Osteoblast (primary cell): ENCODE measurements at regions not wholly inside any gene's neighbourhood (a gene's known extent, or its start where the extent isn't known, plus 50 kb on each side); places are given as distances from the start of the nearest gene placed in this dataset.

Experiments
- DNase-seq: peaks from one replicate; pipeline ENCODE4 v3.0.0; 2011; ENCODE audit warnings: low spot score, mixed read lengths; ENCODE audit not compliant: insufficient read length; ENCODE audit errors: missing footprints
- H2AFZ ChIP-seq: 2 replicates; pipeline ENCODE4 v1.6.0; 2011; ENCODE audit warnings: mild to moderate bottlenecking, low read length
- H3K27ac ChIP-seq: 2 replicates; pipeline ENCODE4 v1.5.1; 2011; ENCODE audit warnings: mild to moderate bottlenecking, low read depth, low read length, moderate library complexity
- H3K27me3 ChIP-seq: 2 replicates; pipeline ENCODE4 v1.6.0; 2012; ENCODE audit warnings: mild to moderate bottlenecking, control low read depth, inconsistent platforms, low read length, moderate library complexity; ENCODE audit not compliant: insufficient read depth
- H3K36me3 ChIP-seq: 2 replicates; pipeline ENCODE4 v1.5.1; 2011; ENCODE audit warnings: mild to moderate bottlenecking, low read length, control low read depth, moderate library complexity; ENCODE audit not compliant: insufficient read depth
- H3K4me1 ChIP-seq: 2 replicates; pipeline ENCODE4 v1.5.1; 2011; ENCODE audit warnings: mild to moderate bottlenecking, low read length, control low read depth, moderate library complexity; ENCODE audit not compliant: insufficient read depth
- H3K4me2 ChIP-seq: 2 replicates; pipeline ENCODE4 v1.6.0; 2011; ENCODE audit warnings: mild to moderate bottlenecking, low read length; ENCODE audit not compliant: insufficient read depth
- H3K4me3 ChIP-seq: fragments of 200-600 bp; sonication (generic); 3 replicates; pipeline ENCODE4 v1.5.1; 2012; ENCODE audit warnings: mild to moderate bottlenecking, low read length, inconsistent platforms; ENCODE audit not compliant: insufficient read depth
- H3K79me2 ChIP-seq: 2 replicates; pipeline ENCODE4 v1.6.0; 2012; ENCODE audit warnings: mild to moderate bottlenecking, low read length, control low read depth, inconsistent platforms; ENCODE audit not compliant: insufficient read depth
- H3K9me3 ChIP-seq: 2 replicates; pipeline ENCODE4 v1.5.1; 2011; ENCODE audit warnings: low read depth, low read length, control low read depth
- H4K20me1 ChIP-seq: 2 replicates; pipeline ENCODE4 v1.6.0; 2012; ENCODE audit warnings: mild to moderate bottlenecking, low read length, control low read depth; ENCODE audit not compliant: insufficient read depth
- TF ChIP-seq, protein P1 (sequence below): IDR thresholded peaks from 2 replicates; pipeline ENCODE4 v1.5.1; 2011; ENCODE audit warnings: mild to moderate bottlenecking, low read depth, low read length, moderate library complexity; ENCODE audit errors: extremely low read depth

DNA sequence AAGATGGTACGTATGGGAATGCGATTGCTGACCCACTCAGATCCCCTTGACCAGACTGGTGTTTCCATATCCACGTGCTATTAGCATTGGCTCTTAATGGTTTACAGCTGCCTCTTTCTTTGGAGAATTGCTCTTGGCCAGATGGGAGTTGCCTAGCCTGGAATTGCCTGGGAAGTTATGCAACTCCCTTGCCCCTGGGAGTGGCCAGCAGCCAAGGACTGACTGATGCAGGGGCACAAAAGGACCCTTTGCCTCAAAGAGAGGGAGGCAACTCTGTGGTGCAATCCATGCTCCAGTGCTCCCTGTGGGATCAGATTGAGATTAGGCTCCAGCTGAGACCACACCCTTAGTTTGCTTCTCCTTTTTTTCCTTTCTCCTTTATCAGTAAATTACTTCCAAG is 203.5 kb upstream of the JAG1 start:
- DNase-seq: no peak
- Histone ChIP-seq H3K9me3 (no peaks in the 10 kb centered on the region), H3K27ac (no peak overlapping the region)

DNA sequence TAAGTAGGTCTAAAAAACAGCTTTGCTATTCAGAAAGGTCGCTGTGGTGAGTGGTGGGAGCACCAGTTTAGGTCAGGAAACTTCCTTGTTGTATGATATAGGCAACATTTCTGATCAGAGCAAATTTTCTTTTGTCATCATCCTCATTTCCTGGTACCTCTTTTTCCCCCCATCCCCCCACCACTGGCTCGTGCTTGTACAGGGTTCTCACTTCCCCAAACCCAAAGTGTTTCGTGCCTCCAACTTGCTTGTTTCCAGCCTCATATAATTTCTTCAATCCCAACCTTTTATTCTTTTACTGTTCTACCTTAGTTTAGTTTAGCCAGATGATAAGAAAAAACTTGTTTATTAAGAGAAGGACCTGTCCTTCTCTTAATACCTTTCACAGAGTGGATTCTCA is 209.4 kb upstream of the JAG1 start:
- no peaks in the 10 kb centered on the region for H3K4me1 ChIP-seq
- H3K79me2 ChIP-seq: no peaks in the 10 kb centered on the region
- DNase-seq: no peak
- TF ChIP-seq, protein P1, sequence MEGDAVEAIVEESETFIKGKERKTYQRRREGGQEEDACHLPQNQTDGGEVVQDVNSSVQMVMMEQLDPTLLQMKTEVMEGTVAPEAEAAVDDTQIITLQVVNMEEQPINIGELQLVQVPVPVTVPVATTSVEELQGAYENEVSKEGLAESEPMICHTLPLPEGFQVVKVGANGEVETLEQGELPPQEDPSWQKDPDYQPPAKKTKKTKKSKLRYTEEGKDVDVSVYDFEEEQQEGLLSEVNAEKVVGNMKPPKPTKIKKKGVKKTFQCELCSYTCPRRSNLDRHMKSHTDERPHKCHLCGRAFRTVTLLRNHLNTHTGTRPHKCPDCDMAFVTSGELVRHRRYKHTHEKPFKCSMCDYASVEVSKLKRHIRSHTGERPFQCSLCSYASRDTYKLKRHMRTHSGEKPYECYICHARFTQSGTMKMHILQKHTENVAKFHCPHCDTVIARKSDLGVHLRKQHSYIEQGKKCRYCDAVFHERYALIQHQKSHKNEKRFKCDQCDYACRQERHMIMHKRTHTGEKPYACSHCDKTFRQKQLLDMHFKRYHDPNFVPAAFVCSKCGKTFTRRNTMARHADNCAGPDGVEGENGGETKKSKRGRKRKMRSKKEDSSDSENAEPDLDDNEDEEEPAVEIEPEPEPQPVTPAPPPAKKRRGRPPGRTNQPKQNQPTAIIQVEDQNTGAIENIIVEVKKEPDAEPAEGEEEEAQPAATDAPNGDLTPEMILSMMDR: no peak
- no peaks in the 10 kb centered on the region for H3K27me3 ChIP-seq
- H3K4me3 ChIP-seq: no peak overlapping the region
- no peaks in the 10 kb centered on the region for H4K20me1 ChIP-seq
- H3K27ac ChIP-seq: no peak overlapping the region
- H2AFZ ChIP-seq: no peak overlapping the region
- no peak overlapping the region for H3K4me2 ChIP-seq
- H3K9me3 ChIP-seq: no peaks in the 10 kb centered on the region
- H3K36me3 ChIP-seq: no peaks in the 10 kb centered on the region

More for the DNA sequence above, 203.5 kb upstream of the JAG1 start:
- peaks cover 6% of the 10 kb centered on the region for H3K4me1 ChIP-seq
- no peaks in the 10 kb centered on the region for H3K79me2 ChIP-seq
- H2AFZ ChIP-seq: no peak overlapping the region
- TF ChIP-seq, protein P1: no peak
- no peaks in the 10 kb centered on the region for H4K20me1 ChIP-seq
- no peaks in the 10 kb centered on the region for H3K27me3 ChIP-seq
- H3K4me3 ChIP-seq: no peak overlapping the region
- H3K4me2 ChIP-seq: no peak overlapping the region
- no peaks in the 10 kb centered on the region for H3K36me3 ChIP-seq

GRCh38 chr20:10893321-10893720 is 219.5 kb upstream of the JAG1 start:
- no peak overlapping the region for H2AFZ ChIP-seq
- no peaks in the 10 kb centered on the region for H3K79me2 ChIP-seq
- H3K4me3 ChIP-seq: no peak overlapping the region
- no peaks in the 10 kb centered on the region for H4K20me1 ChIP-seq
- H3K27me3 ChIP-seq: no peaks in the 10 kb centered on the region
- TF ChIP-seq, protein P1: no peak
- H3K9me3 ChIP-seq: no peaks in the 10 kb centered on the region
- H3K27ac ChIP-seq: no peak overlapping the region
- no peak for DNase-seq
- H3K4me2 ChIP-seq: no peak overlapping the region
- H3K4me1 ChIP-seq: no peaks in the 10 kb centered on the region
- H3K36me3 ChIP-seq: no peaks in the 10 kb centered on the region

DNA sequence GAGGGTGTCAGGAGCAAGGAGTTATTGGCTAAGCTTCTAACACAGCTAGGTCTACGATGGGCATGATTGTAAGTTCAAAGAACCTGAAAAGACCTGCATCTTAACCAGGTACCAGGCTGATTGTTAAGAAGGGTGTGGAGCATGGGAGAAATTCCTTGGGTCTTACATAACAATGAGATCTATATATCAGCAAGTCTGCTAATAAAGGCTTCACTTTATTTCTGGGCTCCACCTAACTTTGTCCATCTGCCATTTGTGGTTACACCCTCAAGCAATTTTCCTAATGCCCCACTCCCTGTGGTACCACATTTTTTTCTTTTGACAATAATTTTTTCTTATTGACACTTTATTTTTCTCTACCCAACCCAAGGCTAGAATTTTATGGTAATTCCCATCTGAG is 223.5 kb upstream of the JAG1 start:
- no peaks in the 10 kb centered on the region for H3K4me1 ChIP-seq
- no peak overlapping the region for H3K4me2 ChIP-seq
- H3K9me3 ChIP-seq: no peaks in the 10 kb centered on the region
- no peaks in the 10 kb centered on the region for H3K36me3 ChIP-seq
- no peak overlapping the region for H3K27ac ChIP-seq
- no peaks in the 10 kb centered on the region for H3K79me2 ChIP-seq
- no peak overlapping the region for H3K4me3 ChIP-seq
- H2AFZ ChIP-seq: no peak overlapping the region
- H4K20me1 ChIP-seq: no peaks in the 10 kb centered on the region
- TF ChIP-seq, protein P1: no peak
- no peaks in the 10 kb centered on the region for H3K27me3 ChIP-seq
- no peak for DNase-seq
